IPS-20b (cell line): ENCODE measurements at regions not wholly inside any gene's neighbourhood (a gene's known extent, or its start where the extent isn't known, plus 50 kb on each side); places are given as distances from the start of the nearest gene placed in this dataset.

Source experiments
- H3K27ac ChIP-seq: one replicate; pipeline ENCODE4 v1.5.1; 2013; ENCODE audit warnings: low read length
- H3K27me3 ChIP-seq: 2 replicates; pipeline ENCODE4 v1.6.1; 2013; ENCODE audit warnings: mild to moderate bottlenecking, low read length, inconsistent platforms; ENCODE audit not compliant: insufficient read depth
- H3K36me3 ChIP-seq: 2 replicates; pipeline ENCODE4 v1.6.1; 2013; ENCODE audit warnings: low read depth, mild to moderate bottlenecking, inconsistent platforms, low read length, moderate library complexity; ENCODE audit not compliant: insufficient read depth
- H3K4me1 ChIP-seq: 2 replicates; pipeline ENCODE4 v1.6.1; 2013; ENCODE audit warnings: mild to moderate bottlenecking, control low read depth, inconsistent platforms, low read length, moderate library complexity; ENCODE audit not compliant: insufficient read depth
- H3K4me3 ChIP-seq: 2 replicates; pipeline ENCODE4 v1.5.1; 2013; ENCODE audit warnings: mild to moderate bottlenecking, low read length, inconsistent platforms
- H3K9ac ChIP-seq: 2 replicates; pipeline ENCODE4 v1.6.1; 2013; ENCODE audit warnings: low read depth, mild to moderate bottlenecking, inconsistent platforms, low read length, moderate library complexity
- H3K9me3 ChIP-seq: 2 replicates; pipeline ENCODE4 v1.6.1; 2013; ENCODE audit warnings: mild to moderate bottlenecking, low read depth, low read length, inconsistent platforms; ENCODE audit not compliant: insufficient read depth

DNA sequence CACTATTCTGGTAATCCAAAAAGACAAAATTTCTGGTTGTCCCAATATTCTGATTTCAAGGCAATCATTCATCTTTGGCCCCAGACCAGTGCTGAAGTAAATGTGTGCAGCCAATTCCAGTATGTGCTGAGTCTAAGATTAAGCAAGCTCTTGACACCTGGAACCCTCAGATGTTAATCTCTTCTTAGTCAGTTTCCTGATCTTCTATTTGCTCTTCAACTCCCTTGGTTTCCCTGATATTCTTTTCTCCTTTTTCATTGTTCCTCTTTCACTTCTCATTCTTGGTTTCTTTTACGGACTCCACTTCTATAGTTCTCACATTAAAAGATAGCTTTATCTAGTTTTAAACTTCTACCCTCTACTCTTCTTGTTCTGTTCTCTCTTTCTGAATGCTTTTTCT is 445.7 kb upstream of the FANCL start:
- no peak overlapping the region for H3K27ac ChIP-seq
- no peaks in the 10 kb centered on the region for H3K4me1 ChIP-seq
- H3K4me3 ChIP-seq, result no peak overlapping the region
- H3K9ac ChIP-seq, result no peak overlapping the region
- H3K9me3 ChIP-seq, result no peaks in the 10 kb centered on the region
- no peaks in the 10 kb centered on the region for H3K27me3 ChIP-seq
- no peaks in the 10 kb centered on the region for H3K36me3 ChIP-seq

DNA sequence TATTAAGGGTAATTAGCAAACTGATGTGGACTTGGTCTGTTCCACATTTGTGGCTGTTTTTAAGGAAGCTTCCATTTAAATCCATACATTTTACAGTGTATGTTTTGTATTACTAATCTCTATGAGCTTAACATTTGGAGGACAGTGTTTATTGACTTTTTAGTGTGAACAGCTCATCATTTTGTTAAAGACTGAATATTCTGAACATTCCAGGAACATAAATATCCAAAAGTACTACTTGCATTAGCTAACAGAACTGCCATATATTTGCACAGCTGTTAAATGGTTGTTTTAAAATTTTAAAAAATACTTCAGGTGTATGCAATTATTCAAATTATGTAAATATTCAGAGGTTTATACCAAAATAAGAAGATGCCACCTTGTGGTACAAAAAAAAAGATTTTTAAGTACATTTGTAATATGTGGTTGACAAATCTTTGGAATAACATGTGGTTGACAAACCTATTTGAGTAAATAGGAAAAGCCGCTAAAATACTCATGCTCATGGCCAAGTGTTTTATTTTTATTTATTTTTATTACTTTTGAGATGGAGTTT is 439.7 kb upstream of the FANCL start:
- H3K9ac ChIP-seq, result no peak overlapping the region
- H3K9me3 ChIP-seq, result no peaks in the 10 kb centered on the region
- no peaks in the 10 kb centered on the region for H3K27me3 ChIP-seq
- H3K27ac ChIP-seq, result no peak overlapping the region
- H3K4me3 ChIP-seq, result no peak overlapping the region
- H3K36me3 ChIP-seq, result no peaks in the 10 kb centered on the region
- no peaks in the 10 kb centered on the region for H3K4me1 ChIP-seq

DNA sequence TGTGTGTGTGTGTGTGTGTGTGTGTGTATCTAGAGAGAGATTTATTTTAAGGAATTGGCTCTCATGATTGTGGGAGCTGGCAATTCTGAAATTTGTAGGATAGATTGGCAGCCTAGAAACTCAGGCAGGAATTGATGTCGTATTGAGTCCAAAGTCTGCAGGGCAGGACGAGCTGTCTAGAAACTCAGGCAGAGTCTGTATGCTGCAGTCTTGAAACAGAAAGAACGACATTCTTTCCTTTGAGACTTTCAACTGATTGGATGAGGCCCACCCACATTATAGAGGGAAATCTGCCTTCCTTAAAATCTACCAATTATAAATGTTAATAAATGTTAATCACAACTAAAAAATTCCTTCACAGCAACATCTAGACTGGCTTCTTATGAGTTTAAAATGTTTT is 436.6 kb upstream of the FANCL start:
- H3K4me3 ChIP-seq, result no peak overlapping the region
- H3K27me3 ChIP-seq, result no peaks in the 10 kb centered on the region
- H3K4me1 ChIP-seq, result no peaks in the 10 kb centered on the region
- H3K27ac ChIP-seq, result no peak overlapping the region
- no peak overlapping the region for H3K9ac ChIP-seq
- H3K9me3 ChIP-seq, result no peaks in the 10 kb centered on the region
- H3K36me3 ChIP-seq, result no peaks in the 10 kb centered on the region

DNA sequence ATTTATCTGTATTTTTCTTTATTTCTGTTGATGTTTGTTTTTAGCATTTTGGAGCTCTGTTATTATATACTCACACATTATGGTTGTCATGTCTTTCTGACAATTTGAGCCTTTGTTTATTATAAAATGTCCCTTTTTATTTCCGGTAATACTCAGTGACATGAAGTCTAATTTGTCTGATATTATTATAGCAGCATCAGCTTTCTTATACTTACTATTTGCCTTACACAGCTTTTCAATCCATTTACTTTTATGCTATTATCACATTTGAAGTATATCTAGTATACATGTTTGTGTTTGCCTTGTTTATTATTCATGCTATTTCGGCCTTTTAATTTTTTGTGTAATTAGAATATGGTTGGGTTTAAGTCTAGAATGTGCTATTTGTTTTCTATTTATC is 430.6 kb upstream of the FANCL start:
- no peak overlapping the region for H3K27ac ChIP-seq
- no peaks in the 10 kb centered on the region for H3K27me3 ChIP-seq
- no peaks in the 10 kb centered on the region; the same call in 1 of the 2 replicates for H3K9me3 ChIP-seq
- H3K36me3 ChIP-seq, result no peaks in the 10 kb centered on the region
- H3K4me1 ChIP-seq, result no peaks in the 10 kb centered on the region
- H3K9ac ChIP-seq, result no peak overlapping the region
- no peak overlapping the region for H3K4me3 ChIP-seq

DNA sequence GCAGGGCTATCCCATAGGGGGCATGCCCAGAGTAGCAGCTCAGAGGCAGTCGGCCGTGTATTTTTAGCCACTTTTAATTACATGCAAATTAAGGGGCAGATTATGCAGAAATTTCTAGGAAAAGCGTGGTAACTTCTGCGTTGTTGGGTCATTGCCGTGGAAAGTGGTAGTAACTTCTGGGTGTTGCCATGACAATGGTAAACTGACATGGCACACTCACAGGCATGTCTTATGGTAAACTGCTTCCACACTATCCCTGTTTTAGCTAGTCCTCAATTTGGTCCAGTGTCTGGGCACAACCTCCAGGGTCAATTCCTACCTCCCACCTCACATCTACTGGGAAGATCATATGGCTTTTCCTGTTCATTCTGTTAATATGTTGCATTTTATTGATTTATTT is 428.9 kb upstream of the FANCL start:
- Histone ChIP-seq H3K4me3 (no peak overlapping the region), H3K27ac (no peak overlapping the region), H3K9me3 (no peaks in the 10 kb centered on the region; the same call in 1 of the 2 replicates), H3K27me3 (no peaks in the 10 kb centered on the region), H3K9ac (no peak overlapping the region), H3K4me1 (no peaks in the 10 kb centered on the region), H3K36me3 (no peaks in the 10 kb centered on the region)

DNA sequence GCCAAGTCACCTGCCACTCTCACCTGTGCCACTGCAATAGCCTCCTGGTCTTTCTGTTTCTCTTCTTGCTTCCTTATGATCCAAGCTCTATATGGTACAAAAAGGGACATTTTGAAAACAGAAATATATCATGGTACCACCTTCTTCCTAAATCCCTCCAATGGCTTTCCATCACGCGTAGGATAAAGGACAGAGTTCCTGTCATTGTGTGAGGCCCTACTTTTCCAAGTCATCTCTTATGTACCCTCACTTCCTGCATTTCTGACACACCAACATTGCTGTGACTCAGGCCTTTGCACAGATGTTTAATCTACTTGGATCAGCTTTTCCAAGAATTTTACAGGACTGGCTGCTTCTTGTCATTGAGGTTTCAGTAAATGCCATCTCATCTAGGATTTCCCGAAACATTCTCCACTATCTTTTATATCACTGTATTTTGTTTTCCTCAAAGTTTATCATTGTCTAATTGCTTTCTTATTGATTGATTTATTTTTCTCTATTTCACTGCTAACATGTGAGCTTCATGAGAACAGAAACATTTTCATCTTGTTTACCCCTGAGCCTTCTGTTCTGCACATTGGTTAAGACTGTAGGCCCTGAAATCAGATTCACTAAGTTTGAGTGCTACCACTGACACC is 426.1 kb upstream of the FANCL start:
- Histone ChIP-seq H3K4me3 (no peak overlapping the region), H3K9ac (no peak overlapping the region), H3K27ac (no peak overlapping the region), H3K9me3 (no peaks in the 10 kb centered on the region; the same call in 1 of the 2 replicates), H3K4me1 (no peaks in the 10 kb centered on the region; the same call in 1 of the 2 replicates), H3K36me3 (no peaks in the 10 kb centered on the region), H3K27me3 (no peaks in the 10 kb centered on the region)

DNA sequence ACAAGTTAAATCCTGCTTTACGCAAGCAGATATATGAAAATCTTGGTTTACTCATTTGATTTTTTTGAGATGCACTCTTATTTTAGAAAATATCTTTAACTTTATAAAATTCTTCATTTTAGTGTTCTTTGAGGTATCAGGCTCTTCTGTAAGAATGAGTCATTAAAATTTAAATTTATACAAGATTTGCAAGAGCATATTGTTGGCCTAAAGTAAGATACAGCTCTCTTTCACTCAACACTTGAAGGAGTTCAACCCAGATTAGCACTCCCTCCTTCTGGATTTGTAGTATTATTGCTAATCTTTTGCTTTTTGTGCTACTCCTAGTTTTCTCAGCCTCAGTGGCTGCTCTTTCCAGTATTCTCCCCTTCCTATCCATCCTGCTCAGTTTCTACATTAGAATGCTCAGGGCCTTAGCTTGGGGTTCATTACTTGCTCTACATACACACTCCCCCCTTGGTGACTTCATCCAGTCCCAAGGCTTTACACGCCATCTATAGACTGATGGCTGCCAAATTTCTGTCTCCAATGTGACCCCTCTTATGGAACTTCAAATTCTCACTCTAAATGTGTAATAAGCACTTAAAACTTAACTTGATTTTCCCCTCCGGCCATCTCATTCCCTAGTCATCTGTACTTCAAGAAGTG is 425.3 kb upstream of the FANCL start:
- no peaks in the 10 kb centered on the region; the same call in 1 of the 2 replicates for H3K9me3 ChIP-seq
- no peaks in the 10 kb centered on the region for H3K36me3 ChIP-seq
- no peaks in the 10 kb centered on the region; the same call in 1 of the 2 replicates for H3K4me1 ChIP-seq
- H3K9ac ChIP-seq, result no peak overlapping the region
- H3K27ac ChIP-seq, result no peak overlapping the region
- no peaks in the 10 kb centered on the region for H3K27me3 ChIP-seq
- no peak overlapping the region for H3K4me3 ChIP-seq

DNA sequence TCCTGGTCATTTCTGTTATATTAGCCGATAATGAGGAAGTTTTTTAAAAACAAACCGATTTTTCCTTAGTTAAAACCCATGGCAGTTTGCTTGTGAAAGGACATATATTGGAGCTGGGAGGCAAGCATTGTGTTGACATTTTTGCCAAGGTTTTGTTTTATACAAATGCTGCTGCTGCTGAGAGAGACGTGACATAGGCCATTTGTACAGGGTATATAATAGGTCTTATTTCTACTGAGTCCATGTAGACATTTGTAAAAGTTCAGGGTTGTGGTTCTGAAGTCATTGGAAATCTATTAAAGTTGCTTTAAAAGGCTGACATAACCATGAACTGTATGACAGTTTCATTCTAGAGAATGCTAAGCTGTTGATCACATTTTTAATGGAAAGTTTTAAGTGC is 424.0 kb upstream of the FANCL start:
- no peaks in the 10 kb centered on the region for H3K36me3 ChIP-seq
- no peaks in the 10 kb centered on the region for H3K27me3 ChIP-seq
- no peak overlapping the region for H3K9ac ChIP-seq
- H3K9me3 ChIP-seq, result no peaks in the 10 kb centered on the region; the same call in 1 of the 2 replicates
- H3K27ac ChIP-seq, result no peak overlapping the region
- no peaks in the 10 kb centered on the region; the same call in 1 of the 2 replicates for H3K4me1 ChIP-seq
- H3K4me3 ChIP-seq, result no peak overlapping the region

DNA sequence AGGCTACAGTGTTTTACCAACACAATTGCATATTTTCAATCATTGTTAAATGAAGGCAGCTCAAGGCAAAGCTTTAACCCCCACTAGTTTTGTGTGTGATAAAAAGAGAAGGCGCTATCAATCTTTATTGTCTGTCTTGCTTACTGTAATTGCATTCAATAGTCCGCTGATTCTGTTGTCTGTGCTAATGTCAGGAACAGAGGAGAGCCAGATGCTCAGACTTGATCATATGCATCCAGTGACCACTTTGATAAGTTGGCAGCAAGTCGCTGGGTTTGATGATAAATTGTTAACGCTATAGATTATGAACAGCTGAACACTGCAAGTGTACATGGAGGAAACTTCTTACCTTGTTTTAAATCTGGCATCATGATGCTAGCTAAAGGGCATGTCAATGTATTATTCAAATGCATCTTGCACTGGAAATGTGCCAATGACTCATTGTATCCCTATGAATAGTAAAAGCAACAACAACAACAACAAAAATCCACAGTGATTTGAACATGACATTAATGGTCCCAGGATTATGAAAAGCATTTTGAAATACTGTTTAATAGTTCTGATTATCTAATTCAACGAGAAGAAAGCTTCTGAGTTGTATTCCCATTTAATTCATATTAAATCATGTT is 423.5 kb upstream of the FANCL start:
- Histone ChIP-seq H3K4me3 (no peak overlapping the region), H3K27me3 (no peaks in the 10 kb centered on the region), H3K4me1 (no peaks in the 10 kb centered on the region; the same call in 1 of the 2 replicates), H3K27ac (no peak overlapping the region), H3K9ac (no peak overlapping the region), H3K9me3 (no peaks in the 10 kb centered on the region; the same call in 1 of the 2 replicates), H3K36me3 (no peaks in the 10 kb centered on the region)

DNA sequence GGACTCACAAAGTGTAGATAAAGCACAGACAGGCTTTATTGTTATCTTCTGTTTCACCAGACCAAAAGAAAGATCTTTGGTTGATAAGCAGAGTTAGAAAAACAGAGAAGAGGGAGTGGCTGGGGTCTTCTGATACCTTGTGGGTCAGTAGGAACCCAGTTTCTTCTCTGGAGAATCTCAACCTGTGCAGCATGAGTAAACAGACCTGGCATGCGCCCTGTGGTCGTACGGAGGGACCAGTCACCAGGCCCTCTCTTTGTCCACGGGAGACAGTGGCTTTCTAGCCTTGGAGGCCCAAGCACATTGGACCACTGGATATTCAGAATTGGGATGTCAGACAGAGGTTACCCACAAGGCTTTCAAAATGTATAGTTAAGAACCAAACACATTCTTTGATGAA is 418.9 kb upstream of the FANCL start:
- H3K9ac ChIP-seq, result no peak overlapping the region
- H3K4me3 ChIP-seq, result no peak overlapping the region
- H3K4me1 ChIP-seq, result peaks cover 3% of the 10 kb centered on the region; the same call in 1 of the 2 replicates
- H3K9me3 ChIP-seq, result no peaks in the 10 kb centered on the region
- H3K36me3 ChIP-seq, result no peaks in the 10 kb centered on the region
- no peaks in the 10 kb centered on the region for H3K27me3 ChIP-seq
- no peak overlapping the region for H3K27ac ChIP-seq

DNA sequence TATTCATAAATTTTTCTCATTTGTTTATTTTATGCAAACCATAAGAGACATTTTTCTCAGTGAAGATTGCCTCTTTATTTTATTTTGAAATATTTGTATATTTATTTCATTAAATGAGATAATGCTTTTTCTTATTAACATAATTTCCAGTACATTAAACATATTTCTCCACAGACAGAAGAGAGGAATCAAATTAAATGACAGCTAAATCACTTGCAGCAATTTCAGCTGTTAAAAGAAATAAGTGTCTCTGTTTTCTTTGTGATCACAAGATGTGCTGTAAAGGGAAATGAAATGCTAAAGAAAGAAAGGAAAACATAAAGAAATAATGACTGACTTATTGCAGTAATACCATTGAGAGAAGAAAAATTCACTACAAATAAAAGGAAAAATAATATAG is 414.0 kb upstream of the FANCL start:
- Histone ChIP-seq H3K9ac (no peak overlapping the region), H3K4me3 (no peak overlapping the region), H3K27me3 (no peaks in the 10 kb centered on the region), H3K27ac (no peak overlapping the region), H3K9me3 (no peaks in the 10 kb centered on the region), H3K4me1 (peaks cover 3% of the 10 kb centered on the region; the same call in 1 of the 2 replicates), H3K36me3 (no peaks in the 10 kb centered on the region)
